ENCODE measurements at regions not wholly inside any gene's neighbourhood (a gene's known extent, or its start where the extent isn't known, plus 50 kb on each side); places are given as distances from the start of the nearest gene placed in this dataset.

DNA sequence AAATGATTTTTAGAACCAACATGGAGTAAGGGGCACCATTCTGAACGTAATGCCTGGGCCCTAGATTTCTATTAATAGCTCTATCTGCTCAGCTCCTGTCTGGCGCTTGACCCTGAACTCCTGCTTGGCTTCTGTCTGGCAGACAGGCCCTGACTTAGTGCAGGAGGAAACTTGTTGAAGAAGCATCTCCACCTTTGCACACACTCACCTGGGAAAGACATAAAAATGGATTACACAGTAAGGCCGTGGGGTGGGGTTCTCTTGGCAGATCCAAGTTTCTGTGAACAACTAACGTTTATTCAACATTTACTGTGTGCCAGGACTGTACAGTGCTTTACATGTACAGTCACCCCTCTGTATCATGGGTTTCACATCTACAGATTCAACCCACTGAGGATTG is 62.1 kb upstream of the CNIH3 start:
- no peaks in the 10 kb centered on the region for H4K20me1 ChIP-seq (ENCODE audit: insufficient read depth)
- no peak for TF ChIP-seq RAD21 (IDR thresholded peaks at IDR 0.05; ENCODE audit: low read depth)
- TF ChIP-seq YY1 (IDR thresholded peaks at IDR 0.05; ENCODE audit: extremely low read depth, insufficient replicate concordance, low read depth, low read length) = no peak
- TF ChIP-seq SP1 (IDR thresholded peaks at IDR 0.05; ENCODE audit: low read depth) = no peak
- no peak for TF ChIP-seq ZBTB33 (IDR thresholded peaks at IDR 0.05; ENCODE audit: extremely low read depth, insufficient replicate concordance, low read length)
- no peak for TF ChIP-seq TCF7L2 (IDR thresholded peaks at IDR 0.05; ENCODE audit: borderline replicate concordance, extremely low read depth, insufficient read depth, insufficient read length)
- TF ChIP-seq CEBPB (IDR thresholded peaks at IDR 0.05; ENCODE audit: low read depth) = no peak
- TF ChIP-seq SRF (IDR thresholded peaks at IDR 0.05; ENCODE audit: low read depth) = no peak
- TF ChIP-seq FOSL1 (IDR thresholded peaks at IDR 0.05; ENCODE audit: low read depth) = no peak
- TF ChIP-seq ZFX (IDR thresholded peaks at IDR 0.05) = no peak
- TF ChIP-seq EZH2phosphoT487 (IDR thresholded peaks at IDR 0.05; ENCODE audit: borderline replicate concordance) = no peak
- TF ChIP-seq EGR1 (IDR thresholded peaks at IDR 0.05; ENCODE audit: low read depth) = no peak
- no peak for TF ChIP-seq EZH2 (IDR thresholded peaks at IDR 0.05)
- TF ChIP-seq REST (IDR thresholded peaks at IDR 0.05; ENCODE audit: low read depth) = no peak
- TF ChIP-seq JUND (IDR thresholded peaks at IDR 0.05) = no peak
- TF ChIP-seq ELF1 (IDR thresholded peaks at IDR 0.05; ENCODE audit: borderline replicate concordance, low read depth) = no peak
- TF ChIP-seq ZNF274 (IDR thresholded peaks at IDR 0.05; ENCODE audit: low read depth, low read length) = no peak
- TF ChIP-seq POLR2AphosphoS5 (IDR thresholded peaks at IDR 0.05; ENCODE audit: low read depth, low read length) = no peak
- TF ChIP-seq, protein P1, sequence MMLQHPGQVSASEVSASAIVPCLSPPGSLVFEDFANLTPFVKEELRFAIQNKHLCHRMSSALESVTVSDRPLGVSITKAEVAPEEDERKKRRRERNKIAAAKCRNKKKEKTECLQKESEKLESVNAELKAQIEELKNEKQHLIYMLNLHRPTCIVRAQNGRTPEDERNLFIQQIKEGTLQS (IDR thresholded peaks at IDR 0.05) = no peak
- no TSS peak for BruUV-seq (replicated peaks)
- no peaks in the 10 kb centered on the region for H3K79me2 ChIP-seq (ENCODE audit: insufficient read depth, low read length)
- H3K36me3 ChIP-seq (ENCODE audit: control insufficient read depth in 1 of 2, insufficient read depth in 2 of 2, low read length in 2 of 2) = no peaks in the 10 kb centered on the region
- no peaks in the 10 kb centered on the region for H3K27me3 ChIP-seq (ENCODE audit: insufficient read depth, low read length)
- no peak overlapping the region for H3K9ac ChIP-seq (ENCODE audit: low read length)
- no peak overlapping the region for H2AFZ ChIP-seq (ENCODE audit: low read depth, low read length, poor library complexity, severe bottlenecking)
- H3K4me2 ChIP-seq (ENCODE audit: low read length) = no peak overlapping the region
- no peaks in the 10 kb centered on the region for H3K9me2 ChIP-seq (ENCODE audit: insufficient read depth)
- intact Hi-C loops (cut with micrococcal nuclease) = no loop called here
- ChIA-PET RAD21 (ENCODE audit: low non-redundant PET in 1 of 2, low total read pairs in 2 of 2, uncharacterized antibody in 2 of 2, unreplicated experiment in 2 of 2) (no interaction called here), POLR2A (interaction anchor here (1.0 kb wide), 1 partner anchor 11 kb away, joined by 3 read pairs; no protein-coding TSS in a partner anchor), CTCF (no interaction called here)
- H3K4me1 ChIP-seq (ENCODE audit: control insufficient read depth in 1 of 2, insufficient read depth in 2 of 2, low read length in 2 of 2) = no peaks in the 10 kb centered on the region
- no peak overlapping the region for H3K27ac ChIP-seq (ENCODE audit: low read depth, low read length)
- no peak for DNase-seq (ENCODE audit: low read depth, low spot score)
- H3K9me3 ChIP-seq (ENCODE audit: control insufficient read depth in 1 of 2, insufficient read depth in 1 of 2, low read depth in 1 of 2, low read length in 2 of 2) = no peaks in the 10 kb centered on the region
- no peak for ATAC-seq
- H3K4me3 ChIP-seq (replicated peaks in 1 of 2; ENCODE audit: low read depth in 1 of 2, low read length in 2 of 2) = no peak overlapping the region
